ENCODE measurements at regions not wholly inside any gene's neighbourhood (a gene's known extent, or its start where the extent isn't known, plus 50 kb on each side); places are given as distances from the start of the nearest gene placed in this dataset.
A peak's percentile ranks its signal among the peaks of the same experiment; 100 is the strongest.

DNA sequence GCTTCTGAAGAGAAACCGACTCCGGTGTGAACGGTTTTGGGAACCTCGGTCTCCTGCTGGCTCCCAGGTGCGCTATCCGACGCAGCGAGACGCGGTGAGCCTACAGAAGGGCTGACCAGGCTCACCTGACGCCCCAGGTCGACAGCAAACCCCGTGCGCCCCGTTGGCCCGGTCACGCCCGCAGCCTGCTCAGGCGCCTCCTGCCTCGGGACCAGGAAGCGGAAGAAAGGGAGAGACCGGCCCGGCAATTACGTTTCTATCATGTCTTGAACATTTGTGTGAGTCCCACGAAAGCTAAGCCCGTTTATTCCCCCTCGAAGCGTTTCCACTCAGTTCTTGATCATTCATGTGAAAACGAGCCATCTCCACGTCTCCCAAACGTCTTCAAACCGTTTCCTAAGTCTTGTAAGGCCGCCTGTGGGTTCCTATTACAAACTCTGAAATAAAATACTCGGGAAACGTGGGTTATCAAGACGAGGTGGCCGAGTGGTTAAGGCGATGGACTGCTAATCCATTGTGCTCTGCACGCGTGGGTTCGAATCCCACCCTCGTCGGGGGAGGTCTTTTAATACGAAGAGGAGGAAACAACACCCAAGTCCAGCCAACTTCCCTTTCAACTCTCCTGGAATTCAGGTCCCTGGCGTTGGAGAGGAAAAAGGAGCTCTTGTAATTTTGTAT is 150.5 kb upstream of the PRSS16 start (continued):
- TF ChIP-seq, protein P1, sequence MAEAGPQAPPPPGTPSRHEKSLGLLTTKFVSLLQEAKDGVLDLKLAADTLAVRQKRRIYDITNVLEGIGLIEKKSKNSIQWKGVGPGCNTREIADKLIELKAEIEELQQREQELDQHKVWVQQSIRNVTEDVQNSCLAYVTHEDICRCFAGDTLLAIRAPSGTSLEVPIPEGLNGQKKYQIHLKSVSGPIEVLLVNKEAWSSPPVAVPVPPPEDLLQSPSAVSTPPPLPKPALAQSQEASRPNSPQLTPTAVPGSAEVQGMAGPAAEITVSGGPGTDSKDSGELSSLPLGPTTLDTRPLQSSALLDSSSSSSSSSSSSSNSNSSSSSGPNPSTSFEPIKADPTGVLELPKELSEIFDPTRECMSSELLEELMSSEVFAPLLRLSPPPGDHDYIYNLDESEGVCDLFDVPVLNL (CRISPR knock-in tag; IDR thresholded peaks at IDR 0.05; ENCODE audit: borderline replicate concordance, low read depth) = no peak
- TF ChIP-seq ESRRA (CRISPR knock-in tag; IDR thresholded peaks at IDR 0.05; ENCODE audit: borderline replicate concordance) (no peak), MLX (CRISPR knock-in tag; IDR thresholded peaks at IDR 0.05) (no peak), GABPB1 (CRISPR knock-in tag; IDR thresholded peaks at IDR 0.05) (no peak), NR3C1 (CRISPR knock-in tag; conservative IDR thresholded peaks at IDR 0.05; ENCODE audit: low read depth) (no peak), TEAD1 (CRISPR knock-in tag; IDR thresholded peaks at IDR 0.05) (0 out of 2 replicates have a peak, but pooled peaks have one; percentile 6), NFE2L1 (CRISPR knock-in tag; IDR thresholded peaks at IDR 0.05) (0 out of 2 replicates have a peak, but pooled peaks have one; percentile 38), MAX (CRISPR knock-in tag; IDR thresholded peaks at IDR 0.05) (peak; percentile 66; the same call in 1 of the 2 replicates), ZNF138 (CRISPR knock-in tag; conservative IDR thresholded peaks at IDR 0.05) (no peak), ZNF232 (CRISPR knock-in tag; IDR thresholded peaks at IDR 0.05) (peak; percentile 51; the same call in 1 of the 2 replicates), OVOL2 (CRISPR knock-in tag; IDR thresholded peaks at IDR 0.05; ENCODE audit: borderline replicate concordance) (no peak), ARID4B (CRISPR knock-in tag; IDR thresholded peaks at IDR 0.05; ENCODE audit: borderline replicate concordance) (no peak), TP53 (CRISPR knock-in tag; IDR thresholded peaks at IDR 0.05) (no peak), RELA (CRISPR knock-in tag; IDR thresholded peaks at IDR 0.05; ENCODE audit: borderline replicate concordance) (no peak), ZNF532 (CRISPR knock-in tag; IDR thresholded peaks at IDR 0.05; ENCODE audit: borderline replicate concordance) (no peak)
- TF ChIP-seq, protein P2, sequence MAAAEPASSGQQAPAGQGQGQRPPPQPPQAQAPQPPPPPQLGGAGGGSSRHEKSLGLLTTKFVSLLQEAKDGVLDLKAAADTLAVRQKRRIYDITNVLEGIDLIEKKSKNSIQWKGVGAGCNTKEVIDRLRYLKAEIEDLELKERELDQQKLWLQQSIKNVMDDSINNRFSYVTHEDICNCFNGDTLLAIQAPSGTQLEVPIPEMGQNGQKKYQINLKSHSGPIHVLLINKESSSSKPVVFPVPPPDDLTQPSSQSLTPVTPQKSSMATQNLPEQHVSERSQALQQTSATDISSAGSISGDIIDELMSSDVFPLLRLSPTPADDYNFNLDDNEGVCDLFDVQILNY (CRISPR knock-in tag; IDR thresholded peaks at IDR 0.05) = no peak
- TF ChIP-seq, protein P3, sequence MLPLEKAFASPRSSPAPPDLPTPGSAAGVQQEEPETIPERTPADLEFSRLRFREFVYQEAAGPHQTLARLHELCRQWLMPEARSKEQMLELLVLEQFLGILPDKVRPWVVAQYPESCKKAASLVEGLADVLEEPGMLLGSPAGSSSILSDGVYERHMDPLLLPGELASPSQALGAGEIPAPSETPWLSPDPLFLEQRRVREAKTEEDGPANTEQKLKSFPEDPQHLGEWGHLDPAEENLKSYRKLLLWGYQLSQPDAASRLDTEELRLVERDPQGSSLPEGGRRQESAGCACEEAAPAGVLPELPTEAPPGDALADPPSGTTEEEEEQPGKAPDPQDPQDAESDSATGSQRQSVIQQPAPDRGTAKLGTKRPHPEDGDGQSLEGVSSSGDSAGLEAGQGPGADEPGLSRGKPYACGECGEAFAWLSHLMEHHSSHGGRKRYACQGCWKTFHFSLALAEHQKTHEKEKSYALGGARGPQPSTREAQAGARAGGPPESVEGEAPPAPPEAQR (CRISPR knock-in tag; IDR thresholded peaks at IDR 0.05) = no peak
- TF ChIP-seq, protein P4, sequence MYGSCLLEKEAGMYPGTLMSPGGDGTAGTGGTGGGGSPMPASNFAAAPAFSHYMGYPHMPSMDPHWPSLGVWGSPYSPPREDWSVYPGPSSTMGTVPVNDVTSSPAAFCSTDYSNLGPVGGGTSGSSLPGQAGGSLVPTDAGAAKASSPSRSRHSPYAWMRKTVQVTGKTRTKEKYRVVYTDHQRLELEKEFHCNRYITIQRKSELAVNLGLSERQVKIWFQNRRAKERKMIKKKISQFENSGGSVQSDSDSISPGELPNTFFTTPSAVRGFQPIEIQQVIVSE (CRISPR knock-in tag; IDR thresholded peaks at IDR 0.05; ENCODE audit: borderline replicate concordance) = no peak
- TF ChIP-seq, protein P5, sequence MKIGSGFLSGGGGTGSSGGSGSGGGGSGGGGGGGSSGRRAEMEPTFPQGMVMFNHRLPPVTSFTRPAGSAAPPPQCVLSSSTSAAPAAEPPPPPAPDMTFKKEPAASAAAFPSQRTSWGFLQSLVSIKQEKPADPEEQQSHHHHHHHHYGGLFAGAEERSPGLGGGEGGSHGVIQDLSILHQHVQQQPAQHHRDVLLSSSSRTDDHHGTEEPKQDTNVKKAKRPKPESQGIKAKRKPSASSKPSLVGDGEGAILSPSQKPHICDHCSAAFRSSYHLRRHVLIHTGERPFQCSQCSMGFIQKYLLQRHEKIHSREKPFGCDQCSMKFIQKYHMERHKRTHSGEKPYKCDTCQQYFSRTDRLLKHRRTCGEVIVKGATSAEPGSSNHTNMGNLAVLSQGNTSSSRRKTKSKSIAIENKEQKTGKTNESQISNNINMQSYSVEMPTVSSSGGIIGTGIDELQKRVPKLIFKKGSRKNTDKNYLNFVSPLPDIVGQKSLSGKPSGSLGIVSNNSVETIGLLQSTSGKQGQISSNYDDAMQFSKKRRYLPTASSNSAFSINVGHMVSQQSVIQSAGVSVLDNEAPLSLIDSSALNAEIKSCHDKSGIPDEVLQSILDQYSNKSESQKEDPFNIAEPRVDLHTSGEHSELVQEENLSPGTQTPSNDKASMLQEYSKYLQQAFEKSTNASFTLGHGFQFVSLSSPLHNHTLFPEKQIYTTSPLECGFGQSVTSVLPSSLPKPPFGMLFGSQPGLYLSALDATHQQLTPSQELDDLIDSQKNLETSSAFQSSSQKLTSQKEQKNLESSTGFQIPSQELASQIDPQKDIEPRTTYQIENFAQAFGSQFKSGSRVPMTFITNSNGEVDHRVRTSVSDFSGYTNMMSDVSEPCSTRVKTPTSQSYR (CRISPR knock-in tag; IDR thresholded peaks at IDR 0.05) = no peak

Data from WTC11 (cell line).